Limb (tissue), 2 donors: ENCODE measurements at regions not wholly inside any gene's neighbourhood (a gene's known extent, or its start where the extent isn't known, plus 50 kb on each side); places are given as distances from the start of the nearest gene placed in this dataset.

Experiments used
- DNase-seq, 2 donors: peaks; one replicate each; pipeline ENCODE4 v3.0.0-alpha.2; 2016; ENCODE audit errors: extremely low spot score in 2 of 2

DNA sequence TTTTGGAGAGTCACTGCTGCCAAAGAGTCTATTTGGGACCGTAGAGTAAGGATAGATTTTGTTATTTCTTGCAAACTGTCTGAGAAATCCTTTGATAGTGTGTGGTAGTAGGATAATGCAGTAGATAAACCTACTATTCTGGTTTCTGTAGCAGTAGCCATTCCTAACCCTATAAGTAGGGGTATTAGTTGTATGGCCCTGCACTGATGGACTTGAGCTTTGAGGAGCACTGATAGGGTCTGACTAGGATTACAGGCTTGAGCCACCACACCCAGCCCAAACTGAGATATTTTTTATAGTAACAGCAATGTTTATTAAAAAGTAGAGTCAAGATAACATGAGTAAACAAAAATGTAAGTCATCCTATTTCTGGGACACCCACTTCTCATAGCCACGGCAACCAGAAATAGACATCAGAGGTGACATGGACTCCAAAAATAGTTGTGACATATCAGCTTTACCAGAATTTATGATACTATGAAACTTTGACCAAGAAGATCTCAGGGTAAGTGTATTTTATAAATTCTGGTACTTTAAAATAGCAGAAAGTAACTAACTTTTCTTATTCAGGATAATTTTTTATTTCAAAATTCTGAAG, 479.1 kb downstream of the SUCLA2 start:
- DNase-seq, result no peak

GRCh38 chr13:47519626-47520025, 481.4 kb downstream of the SUCLA2 start:
- no peak for DNase-seq

- no peak for DNase-seq
Measured at GRCh38 chr13:47518530-47518929, 482.5 kb downstream of the SUCLA2 start.

DNA sequence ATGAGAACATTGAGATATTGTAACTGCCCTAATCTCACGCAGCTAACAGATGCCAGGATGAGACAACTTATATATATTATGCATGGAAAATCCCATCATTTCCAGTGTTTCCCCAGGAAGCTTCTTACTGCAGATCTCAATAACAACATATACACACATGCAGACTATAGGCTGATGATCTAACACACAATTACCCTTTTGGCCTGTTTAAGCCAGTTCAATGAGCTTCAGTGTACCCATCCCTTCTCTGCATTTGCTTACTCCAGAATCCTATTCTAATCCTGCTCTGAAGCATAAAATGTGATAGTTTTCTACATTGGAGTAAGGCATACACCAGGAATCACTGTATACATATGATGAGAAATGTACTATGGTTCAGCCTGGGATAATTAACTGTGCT, 489.4 kb downstream of the SUCLA2 start:
- DNase-seq, result no peak

DNA sequence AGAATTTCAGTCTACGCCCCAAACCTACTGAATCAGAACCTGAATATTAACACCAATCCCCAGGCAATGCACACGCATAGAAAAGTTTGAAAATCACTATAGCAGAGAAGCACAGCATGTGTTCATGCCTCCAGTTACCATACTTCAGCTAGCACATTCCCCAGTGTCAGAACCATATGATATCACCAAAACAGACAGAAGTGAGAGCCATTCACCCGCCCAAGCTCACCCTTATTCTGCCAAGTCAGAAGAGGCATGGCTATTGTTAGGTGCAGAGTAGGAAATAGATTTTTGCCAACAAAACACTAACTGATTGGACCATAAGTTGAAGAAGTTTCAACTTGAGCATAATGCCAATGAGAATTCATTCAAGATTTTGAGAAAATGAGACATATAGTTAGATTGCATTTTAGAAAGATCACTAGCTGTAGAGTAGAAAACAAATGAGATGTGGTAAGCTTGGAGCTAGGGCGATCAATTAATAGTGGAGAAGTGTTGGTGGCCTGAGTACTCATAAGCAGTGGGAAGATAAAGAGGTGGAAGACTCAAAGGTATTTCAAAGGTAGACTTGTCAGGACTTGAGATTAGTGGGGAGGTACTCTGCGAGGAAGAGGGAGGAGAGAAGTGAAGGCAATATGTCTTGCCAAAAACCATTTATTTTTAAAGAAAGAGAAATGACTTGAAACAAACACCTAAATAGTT, 492.4 kb downstream of the SUCLA2 start:
- no peak for DNase-seq

GRCh38 chr13:47503475-47503874, 497.6 kb downstream of the SUCLA2 start:
- DNase-seq, result no peak

GRCh38 chr13:47502166-47502565, 498.9 kb downstream of the SUCLA2 start:
- no peak for DNase-seq

DNA sequence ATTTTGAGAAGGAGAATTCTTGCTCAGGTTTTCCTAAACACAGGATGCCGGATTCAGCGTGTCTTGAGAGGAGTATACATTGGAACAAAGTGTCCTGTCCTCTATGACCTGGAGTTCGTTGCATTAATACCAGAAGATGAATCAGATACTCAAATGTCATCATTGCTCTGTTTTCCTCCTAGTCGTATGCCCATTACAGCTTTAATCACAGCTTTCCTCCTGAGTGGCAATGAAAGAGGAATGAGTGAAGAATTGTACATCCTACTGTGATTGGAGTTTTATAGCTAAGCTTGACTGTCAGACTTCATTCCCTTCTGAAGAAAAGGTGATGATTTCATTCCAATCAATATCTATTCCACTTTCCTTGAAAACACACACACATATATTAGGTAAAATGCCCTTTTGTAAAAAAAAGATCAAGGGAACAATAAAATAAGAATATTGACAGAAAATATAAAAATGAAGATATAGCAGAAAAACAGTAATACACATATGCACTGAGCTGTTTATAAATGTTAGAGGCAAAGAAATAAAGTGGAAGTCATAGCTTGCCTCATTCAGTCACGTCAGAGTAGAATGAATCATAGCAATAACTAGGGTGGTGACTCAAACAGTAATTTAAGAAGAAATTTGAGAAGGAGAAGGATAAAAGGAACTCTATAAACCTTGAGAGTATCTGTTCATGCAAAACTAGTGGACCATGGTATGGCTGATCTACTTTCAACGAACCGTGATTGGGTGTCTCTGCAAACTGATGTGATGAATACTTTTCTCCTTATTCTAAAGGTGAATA, 501.5 kb downstream of the SUCLA2 start:
- no peak for DNase-seq

GRCh38 chr13:47484548-47484947, 516.5 kb downstream of the SUCLA2 start:
- DNase-seq, result no peak

- DNase-seq, result no peak
Measured at GRCh38 chr13:47481536-47481935, 519.5 kb downstream of the SUCLA2 start.

GRCh38 chr13:47480951-47481350, 520.1 kb downstream of the SUCLA2 start:
- no peak for DNase-seq

- no peak for DNase-seq
Measured at GRCh38 chr13:47480121-47480520, 521.0 kb downstream of the SUCLA2 start.

GRCh38 chr13:47478985-47479384, 522.1 kb downstream of the SUCLA2 start:
- DNase-seq, result no peak

DNA sequence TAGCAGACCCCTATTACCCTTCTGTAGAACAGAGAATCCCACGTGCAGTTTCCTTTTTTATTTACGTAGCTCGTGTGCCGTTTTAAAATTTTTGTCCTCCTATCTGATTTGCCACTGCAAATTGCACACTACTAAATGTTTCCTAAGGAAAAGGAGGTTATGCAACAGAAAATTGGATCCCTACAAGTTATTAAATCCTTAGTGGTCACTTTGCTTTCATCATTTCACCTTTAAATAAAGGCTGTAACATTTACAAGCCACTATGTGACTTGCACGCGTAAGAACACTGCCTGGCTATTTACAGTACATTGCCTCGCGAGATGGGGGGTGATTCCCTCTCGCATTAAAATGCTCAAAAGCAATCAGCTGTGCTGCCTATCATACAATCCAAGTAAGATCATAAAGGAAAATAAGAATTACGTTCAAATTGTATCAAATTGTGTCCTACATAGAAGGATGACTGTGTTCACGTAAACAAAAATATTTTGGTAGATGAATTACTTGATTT, 525.6 kb downstream of the SUCLA2 start:
- DNase-seq, result no peak

GRCh38 chr13:47474839-47475238, 526.2 kb downstream of the SUCLA2 start:
- no peak for DNase-seq

DNA sequence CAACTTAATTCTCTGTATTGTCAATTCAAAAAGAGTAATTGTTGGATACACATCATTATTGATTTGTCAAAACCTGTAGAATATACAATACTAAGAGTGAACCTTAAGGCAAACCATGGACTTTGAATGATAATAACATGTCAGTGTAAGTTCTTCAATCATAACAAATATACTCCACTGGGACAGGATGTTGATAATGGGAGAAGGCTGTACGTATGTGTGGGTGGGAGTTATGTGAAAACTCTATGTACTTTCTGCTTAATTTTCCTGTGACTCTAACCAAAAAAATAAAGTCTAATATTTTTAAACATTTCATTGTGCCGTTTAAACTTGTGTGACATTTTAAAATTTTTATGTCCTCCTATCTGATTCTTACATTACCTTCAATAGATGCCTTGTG, 526.7 kb downstream of the SUCLA2 start:
- no peak for DNase-seq

DNA sequence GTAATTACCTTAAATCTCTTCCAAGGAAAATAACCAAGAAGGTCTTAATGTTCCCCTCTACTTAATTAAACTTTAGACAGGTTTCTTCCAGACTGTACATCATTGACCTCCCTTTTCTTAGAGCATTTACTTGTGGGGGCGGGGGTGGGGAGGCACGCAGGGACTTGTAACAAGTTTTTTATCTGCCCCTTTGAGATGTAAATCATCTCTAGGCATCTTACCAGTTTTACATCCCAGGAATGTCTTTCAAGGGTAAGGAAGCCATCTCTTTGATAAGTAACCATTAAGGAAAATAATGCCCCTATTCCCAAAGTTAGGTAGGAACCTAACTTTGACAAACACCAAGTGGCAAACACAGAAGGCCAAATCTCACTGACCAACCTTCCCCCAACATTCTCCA, 528.6 kb downstream of the SUCLA2 start:
- no peak for DNase-seq

DNA sequence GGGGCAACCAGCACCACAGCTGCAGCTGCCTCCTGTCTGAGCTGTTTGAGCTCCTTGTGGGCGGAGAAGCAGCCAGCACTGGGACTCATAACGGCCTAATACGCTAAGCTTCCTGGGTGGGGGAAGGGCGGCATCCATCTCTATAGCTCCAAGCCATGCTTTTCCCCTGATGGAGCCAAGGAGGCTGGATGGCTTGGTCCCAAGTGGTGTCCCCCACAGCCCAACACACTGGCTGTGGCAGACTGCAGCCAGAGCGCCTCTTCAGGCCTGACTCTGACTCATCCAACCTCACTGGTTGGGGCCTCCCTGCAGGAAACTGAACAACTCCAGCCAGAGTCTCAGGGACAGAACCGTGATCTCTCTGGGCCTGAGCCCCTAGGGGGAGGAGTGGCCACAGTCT, 537.3 kb downstream of the SUCLA2 start:
- no peak for DNase-seq

- no peak for DNase-seq
Measured at GRCh38 chr13:47463002-47463401, 538.1 kb downstream of the SUCLA2 start.

DNA sequence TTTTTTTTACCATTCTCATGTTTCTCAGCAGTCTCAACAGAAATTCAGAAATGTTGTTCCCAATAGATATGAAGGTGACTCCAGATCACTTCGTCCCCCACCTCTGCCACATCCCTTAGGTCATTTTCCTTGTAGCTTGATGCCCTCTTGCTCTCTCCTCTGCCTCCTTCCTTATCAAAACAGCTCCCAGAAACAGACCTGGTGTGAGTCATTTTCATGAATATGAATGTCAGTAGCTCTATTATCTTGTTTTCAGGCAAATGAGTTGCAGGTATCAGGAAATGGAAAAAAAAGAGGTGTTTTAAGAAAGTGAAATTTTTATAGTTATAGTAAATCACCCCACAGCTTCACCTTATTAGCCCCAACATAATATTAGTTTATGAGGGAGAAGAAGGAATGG, 539.3 kb downstream of the SUCLA2 start:
- no peak for DNase-seq

GRCh38 chr13:47459512-47459911, 541.6 kb downstream of the SUCLA2 start:
- no peak for DNase-seq

DNA sequence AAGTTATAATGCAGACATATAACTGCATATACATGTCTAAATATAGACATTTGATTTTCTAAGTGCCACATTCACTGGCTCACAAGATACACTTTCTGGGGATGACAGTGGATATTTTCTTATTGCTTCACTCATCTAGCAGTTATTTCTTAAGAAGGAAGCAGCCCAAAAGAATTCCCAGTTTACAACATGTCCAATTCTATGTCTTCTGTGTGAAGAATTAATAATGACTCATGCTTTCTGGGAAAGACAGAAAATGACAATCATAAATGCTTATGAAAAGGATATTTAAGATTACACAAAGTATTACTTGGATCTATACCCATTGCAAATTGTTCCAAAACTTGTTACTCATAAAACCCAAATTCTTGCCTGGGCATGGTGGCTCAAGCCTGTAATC, 543.4 kb downstream of the SUCLA2 start:
- DNase-seq, result no peak

DNA sequence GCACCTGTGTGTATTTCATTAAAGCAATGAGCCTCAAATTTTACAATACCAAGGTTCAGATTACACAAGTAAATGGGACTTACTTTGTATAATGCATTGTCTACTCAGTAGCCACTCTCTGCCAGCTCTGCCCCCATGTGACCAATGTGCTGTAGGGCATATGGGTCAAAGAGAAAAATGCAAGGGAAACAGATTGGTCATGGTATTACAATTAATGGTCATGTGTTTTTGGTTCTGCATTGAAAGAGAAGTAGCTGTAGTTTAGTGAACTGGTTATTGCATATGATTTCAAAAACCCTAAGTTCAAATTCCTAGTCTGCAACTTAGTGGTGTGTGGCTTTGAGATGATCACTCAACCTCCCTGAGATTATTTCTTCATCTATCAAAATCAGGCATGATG, 545.4 kb downstream of the SUCLA2 start:
- no peak for DNase-seq
